ENCODE measurements at regions not wholly inside any gene's neighbourhood (a gene's known extent, or its start where the extent isn't known, plus 50 kb on each side); places are given as distances from the start of the nearest gene placed in this dataset.

GRCh38 chr4:80134936-80135701 is 62.1 kb upstream of the ANTXR2 start:
- Histone ChIP-seq H3K36me3 (ENCODE audit: control insufficient read depth, insufficient read depth, low read length) (no peaks in the 10 kb centered on the region), H3K4me3 (ENCODE audit: low read depth, low read length) (no peak overlapping the region), H3K27me3 (ENCODE audit: control insufficient read depth, insufficient read depth, low read length) (no peaks in the 10 kb centered on the region)
- no peak for DNase-seq (ENCODE audit: low read depth)
- no peak for TF ChIP-seq CTCF (IDR thresholded peaks at IDR 0.05; ENCODE audit: insufficient read depth, low read length, poor library complexity, severe bottlenecking)

- Histone ChIP-seq H3K4me3 (ENCODE audit: low read depth, low read length) (no peak overlapping the region), H3K36me3 (ENCODE audit: control insufficient read depth, insufficient read depth, low read length) (no peaks in the 10 kb centered on the region), H3K27me3 (ENCODE audit: control insufficient read depth, insufficient read depth, low read length) (no peaks in the 10 kb centered on the region)
- TF ChIP-seq CTCF (IDR thresholded peaks at IDR 0.05; ENCODE audit: insufficient read depth, low read length, poor library complexity, severe bottlenecking), result no peak
- no peak for DNase-seq (ENCODE audit: low read depth)
Observed at GRCh38 chr4:80133240-80133783, 60.3 kb upstream of the ANTXR2 start.

GRCh38 chr4:80129785-80130184 is 56.8 kb upstream of the ANTXR2 start:
- no peak for TF ChIP-seq CTCF (IDR thresholded peaks at IDR 0.05; ENCODE audit: insufficient read depth, low read length, poor library complexity, severe bottlenecking)
- no peak for DNase-seq (ENCODE audit: low read depth)
- H3K27me3 ChIP-seq (ENCODE audit: control insufficient read depth, insufficient read depth, low read length), result no peaks in the 10 kb centered on the region
- H3K4me3 ChIP-seq (ENCODE audit: low read depth, low read length), result no peak overlapping the region
- no peaks in the 10 kb centered on the region for H3K36me3 ChIP-seq (ENCODE audit: control insufficient read depth, insufficient read depth, low read length)

GRCh38 chr4:80128941-80129340 is 55.9 kb upstream of the ANTXR2 start:
- H3K27me3 ChIP-seq (ENCODE audit: control insufficient read depth, insufficient read depth, low read length), result no peaks in the 10 kb centered on the region
- TF ChIP-seq CTCF (IDR thresholded peaks at IDR 0.05; ENCODE audit: insufficient read depth, low read length, poor library complexity, severe bottlenecking), result no peak
- no peak for DNase-seq (ENCODE audit: low read depth)
- no peak overlapping the region for H3K4me3 ChIP-seq (ENCODE audit: low read depth, low read length)
- no peaks in the 10 kb centered on the region for H3K36me3 ChIP-seq (ENCODE audit: control insufficient read depth, insufficient read depth, low read length)

GRCh38 chr4:80127870-80128419 is 54.9 kb upstream of the ANTXR2 start:
- no peak for DNase-seq (ENCODE audit: low read depth)
- H3K4me3 ChIP-seq (ENCODE audit: low read depth, low read length), result no peak overlapping the region
- no peaks in the 10 kb centered on the region for H3K36me3 ChIP-seq (ENCODE audit: control insufficient read depth, insufficient read depth, low read length)
- no peaks in the 10 kb centered on the region for H3K27me3 ChIP-seq (ENCODE audit: control insufficient read depth, insufficient read depth, low read length)
- no peak for TF ChIP-seq CTCF (IDR thresholded peaks at IDR 0.05; ENCODE audit: insufficient read depth, low read length, poor library complexity, severe bottlenecking)

Data from kidney epithelial cell (primary cell).